Activated CD8-positive, alpha-beta memory T cell treated with anti-CD3 and anti-CD28 coated beads, Interleukin-2, amount 10 ng/mL, durations not matched to agents 7 days and 5 days (primary cell): ENCODE measurements at regions not wholly inside any gene's neighbourhood (a gene's known extent, or its start where the extent isn't known, plus 50 kb on each side); places are given as distances from the start of the nearest gene placed in this dataset.

Experiments used
- ATAC-seq: fragments of 150-1000 bp; cut with Tn5 transposase; one replicate; pipeline ENCODE4 v1.10.0; 2021; ENCODE audit warnings: moderate library complexity
- CTCF ChIA-PET: fragments of 350-600 bp; sonication (Branson Sonifier 250); formaldehyde crosslinking; loops from one replicate; lab custom pipeline; 2021; ENCODE audit warnings: antibody characterized with exemption; lab: Charles Lee
- DNase-seq: peaks from one replicate; pipeline ENCODE4 v3.0.0-alpha.2; 2020
- H3K27ac Mint-ChIP-seq: one replicate; pipeline ENCODE4 v1.8.0; 2021; ENCODE audit warnings: mild to moderate bottlenecking, mixed read lengths
- H3K27me3 Mint-ChIP-seq: one replicate; pipeline ENCODE4 v1.8.0; 2021; ENCODE audit warnings: mixed read lengths
- H3K36me3 Mint-ChIP-seq: one replicate; pipeline ENCODE4 v1.8.0; 2021; ENCODE audit warnings: mild to moderate bottlenecking, mixed read lengths
- H3K4me1 Mint-ChIP-seq: one replicate; pipeline ENCODE4 v1.8.0; 2021; ENCODE audit warnings: mixed read lengths
- H3K4me3 Mint-ChIP-seq: one replicate; pipeline ENCODE4 v1.8.0; 2021; ENCODE audit warnings: mild to moderate bottlenecking, moderate library complexity, mixed read lengths
- H3K9me3 Mint-ChIP-seq: one replicate; pipeline ENCODE4 v1.8.0; 2022; ENCODE audit warnings: low read depth, mixed read lengths

GRCh38 chr10:44818041-44818649 is 93.0 kb upstream of the TMEM72 start:
- ATAC-seq, result no peak
- Mint-ChIP-seq H3K36me3 (no peaks in the 10 kb centered on the region), H3K27me3 (no peaks in the 10 kb centered on the region), H3K9me3 (no peaks in the 10 kb centered on the region), H3K27ac (no peak overlapping the region), H3K4me3 (no peak overlapping the region), H3K4me1 (no peaks in the 10 kb centered on the region)
- CTCF ChIA-PET, result no interaction called here
- DNase-seq, result no peak

DNA sequence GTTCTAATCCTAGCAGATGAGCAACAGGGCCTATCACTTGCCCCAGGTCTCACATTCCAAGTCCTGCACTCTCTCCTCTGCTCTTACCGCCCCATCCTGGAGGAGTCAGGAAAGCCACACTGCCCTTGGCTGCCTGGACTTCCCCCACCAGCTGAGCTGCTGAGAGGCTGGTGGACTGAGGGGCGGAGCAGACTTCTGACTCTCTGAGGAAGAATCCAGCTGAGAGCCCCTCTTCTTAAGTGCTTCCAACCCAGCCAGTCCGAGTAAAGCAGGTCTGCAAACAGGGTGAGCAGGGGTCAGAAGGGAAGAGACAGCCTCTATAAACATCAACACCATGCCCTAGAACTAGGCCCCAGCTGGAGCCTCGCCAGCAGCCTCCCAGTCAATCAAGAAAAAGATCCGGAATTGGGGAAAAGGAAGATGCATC is 92.4 kb upstream of the TMEM72 start:
- Mint-ChIP-seq H3K4me1 (no peaks in the 10 kb centered on the region), H3K9me3 (no peaks in the 10 kb centered on the region), H3K36me3 (no peaks in the 10 kb centered on the region), H3K27ac (no peak overlapping the region), H3K4me3 (no peak overlapping the region), H3K27me3 (no peaks in the 10 kb centered on the region)
- CTCF ChIA-PET, result no interaction called here
- ATAC-seq (no peak), DNase-seq (no peak)

DNA sequence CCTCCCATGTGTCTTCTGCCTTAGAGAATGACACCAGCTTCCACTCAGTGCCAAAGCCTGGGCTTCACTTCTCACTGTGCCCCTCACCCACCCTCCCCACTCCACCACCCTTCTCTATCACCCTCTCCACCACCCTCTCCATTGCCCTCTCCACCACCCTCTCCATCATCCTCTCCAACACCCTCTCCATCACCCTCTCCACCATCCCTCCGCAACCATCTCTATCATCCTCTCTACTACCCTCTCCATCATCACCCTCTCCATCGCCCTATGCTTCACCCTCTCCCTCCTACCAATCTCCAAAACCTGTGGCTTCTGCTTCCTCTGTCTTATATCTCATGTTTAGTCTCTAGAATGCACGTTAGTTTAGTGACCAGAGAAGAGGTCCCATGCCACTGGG is 91.0 kb upstream of the TMEM72 start:
- Mint-ChIP-seq H3K9me3 (no peaks in the 10 kb centered on the region), H3K4me1 (no peaks in the 10 kb centered on the region), H3K36me3 (no peaks in the 10 kb centered on the region), H3K27ac (no peak overlapping the region), H3K27me3 (no peaks in the 10 kb centered on the region), H3K4me3 (no peak overlapping the region)
- CTCF ChIA-PET, result no interaction called here
- no peak for ATAC-seq
- no peak for DNase-seq

DNA sequence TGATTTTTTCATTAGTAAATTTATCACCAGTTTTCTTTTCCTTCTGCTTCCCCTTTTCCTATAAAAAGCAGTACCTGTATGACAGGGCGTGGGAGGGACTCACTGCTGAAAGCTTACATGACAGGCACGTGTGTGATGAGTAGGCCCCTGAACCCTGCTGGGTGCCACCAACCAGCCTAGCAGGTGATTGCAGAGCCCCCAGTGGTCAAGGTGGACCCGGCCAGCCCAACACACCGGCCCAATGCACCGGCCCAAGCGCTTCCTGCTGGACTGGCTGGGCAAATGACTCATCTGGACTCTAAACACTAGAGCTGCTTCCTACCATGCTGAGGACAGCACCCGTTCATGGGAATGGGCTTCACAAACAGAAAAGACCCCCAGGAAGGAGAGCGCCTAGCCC is 89.8 kb upstream of the TMEM72 start:
- ATAC-seq, result no peak
- H3K36me3 Mint-ChIP-seq, result no peaks in the 10 kb centered on the region
- no peaks in the 10 kb centered on the region for H3K9me3 Mint-ChIP-seq
- CTCF ChIA-PET, result no interaction called here
- no peaks in the 10 kb centered on the region for H3K4me1 Mint-ChIP-seq
- no peaks in the 10 kb centered on the region for H3K27me3 Mint-ChIP-seq
- no peak for DNase-seq
- H3K27ac Mint-ChIP-seq, result no peak overlapping the region
- no peak overlapping the region for H3K4me3 Mint-ChIP-seq

- no peak overlapping the region for H3K27ac Mint-ChIP-seq
- no peak for ATAC-seq
Measured at GRCh38 chr10:44822349-44822748, 88.8 kb upstream of the TMEM72 start.

GRCh38 chr10:44822966-44823365 is 88.2 kb upstream of the TMEM72 start:
- Mint-ChIP-seq H3K4me1 (no peaks in the 10 kb centered on the region), H3K36me3 (no peaks in the 10 kb centered on the region), H3K27ac (no peak overlapping the region), H3K27me3 (no peaks in the 10 kb centered on the region), H3K9me3 (no peaks in the 10 kb centered on the region), H3K4me3 (no peak overlapping the region)
- CTCF ChIA-PET, result no interaction called here
- DNase-seq (no peak), ATAC-seq (no peak)

More at GRCh38 chr10:44822349-44822748, 88.8 kb upstream of the TMEM72 start:
- Mint-ChIP-seq H3K4me3 (no peak overlapping the region), H3K36me3 (no peaks in the 10 kb centered on the region), H3K27me3 (no peaks in the 10 kb centered on the region), H3K4me1 (no peaks in the 10 kb centered on the region), H3K9me3 (no peaks in the 10 kb centered on the region)
- no peak for DNase-seq
- CTCF ChIA-PET, result no interaction called here

GRCh38 chr10:44824607-44825006 is 86.5 kb upstream of the TMEM72 start:
- Mint-ChIP-seq H3K36me3 (no peaks in the 10 kb centered on the region), H3K27me3 (no peaks in the 10 kb centered on the region), H3K4me3 (no peak overlapping the region), H3K4me1 (no peaks in the 10 kb centered on the region), H3K9me3 (no peaks in the 10 kb centered on the region), H3K27ac (no peak overlapping the region)
- ATAC-seq (no peak), DNase-seq (no peak)
- CTCF ChIA-PET, result interaction anchor here (0.7 kb wide), 1 partner anchor 1694 kb away, joined by 3 read pairs; no protein-coding TSS in a partner anchor

DNA sequence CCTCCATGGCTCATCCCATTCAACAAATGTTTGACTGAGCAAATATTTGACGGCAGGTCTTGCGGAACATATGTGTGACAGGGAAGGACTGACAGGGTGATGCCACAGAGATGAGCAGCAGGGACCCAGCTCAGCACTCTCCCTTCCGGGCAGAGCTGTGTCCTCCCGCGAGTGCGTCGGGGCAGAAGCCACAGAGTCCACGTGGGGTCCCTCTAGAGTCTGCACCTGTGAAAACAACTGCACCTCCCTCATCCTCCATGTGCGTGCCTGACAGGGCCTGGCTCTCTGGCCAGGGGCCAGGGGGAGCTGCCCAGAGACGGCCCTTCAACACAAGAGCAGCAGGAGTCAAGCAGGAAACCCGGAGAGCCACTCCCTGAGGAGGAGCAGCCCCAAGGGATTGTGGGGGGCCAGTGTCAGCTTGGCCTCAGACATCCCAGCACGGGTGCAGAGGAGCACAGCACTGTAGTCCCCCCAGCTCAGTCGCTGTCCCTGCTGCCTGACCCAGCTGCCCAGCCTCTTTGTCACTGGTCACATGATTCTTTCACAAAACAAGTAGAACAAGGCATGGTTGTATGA is 83.6 kb upstream of the TMEM72 start:
- H3K27me3 Mint-ChIP-seq, result no peaks in the 10 kb centered on the region
- H3K4me3 Mint-ChIP-seq, result no peak overlapping the region
- no peak overlapping the region for H3K27ac Mint-ChIP-seq
- no peak for ATAC-seq
- DNase-seq, result no peak
- no peaks in the 10 kb centered on the region for H3K4me1 Mint-ChIP-seq
- no peaks in the 10 kb centered on the region for H3K36me3 Mint-ChIP-seq
- CTCF ChIA-PET, result no interaction called here
- H3K9me3 Mint-ChIP-seq, result no peaks in the 10 kb centered on the region

DNA sequence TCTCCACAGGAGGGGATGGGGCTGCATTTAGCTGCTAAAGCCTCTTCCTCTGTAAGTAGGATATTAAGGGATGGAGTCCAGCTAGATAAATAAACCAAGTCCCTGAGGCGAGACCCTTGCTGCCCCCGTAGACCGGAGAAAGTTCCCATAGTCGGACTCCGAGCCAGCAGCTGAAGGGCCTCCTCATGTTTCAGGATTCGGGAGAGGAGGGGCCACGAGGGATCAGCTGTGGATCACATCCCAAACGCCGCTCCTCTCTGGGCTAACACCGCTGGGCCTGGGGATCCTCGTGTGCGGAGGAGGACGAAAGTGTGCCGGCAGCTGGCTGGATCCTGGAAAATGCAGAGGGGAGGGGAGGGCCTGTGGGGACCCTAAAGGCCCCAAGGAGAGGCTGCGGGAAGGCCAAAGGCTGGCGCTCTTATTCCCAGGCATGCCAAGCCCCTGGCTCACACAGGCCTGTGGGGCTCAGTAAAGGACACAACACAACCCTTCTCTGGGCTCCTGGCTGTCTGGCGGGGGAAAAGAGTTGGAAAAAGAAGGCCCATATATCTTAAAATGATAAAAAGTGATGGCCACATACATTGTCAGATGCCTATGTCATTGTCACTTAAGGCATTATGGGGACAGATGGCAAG is 82.5 kb upstream of the TMEM72 start:
- no peaks in the 10 kb centered on the region for H3K36me3 Mint-ChIP-seq
- no peaks in the 10 kb centered on the region for H3K9me3 Mint-ChIP-seq
- H3K4me3 Mint-ChIP-seq, result no peak overlapping the region
- no peaks in the 10 kb centered on the region for H3K4me1 Mint-ChIP-seq
- CTCF ChIA-PET, result no interaction called here
- H3K27me3 Mint-ChIP-seq, result no peaks in the 10 kb centered on the region
- DNase-seq, result no peak
- ATAC-seq, result no peak
- no peak overlapping the region for H3K27ac Mint-ChIP-seq

DNA sequence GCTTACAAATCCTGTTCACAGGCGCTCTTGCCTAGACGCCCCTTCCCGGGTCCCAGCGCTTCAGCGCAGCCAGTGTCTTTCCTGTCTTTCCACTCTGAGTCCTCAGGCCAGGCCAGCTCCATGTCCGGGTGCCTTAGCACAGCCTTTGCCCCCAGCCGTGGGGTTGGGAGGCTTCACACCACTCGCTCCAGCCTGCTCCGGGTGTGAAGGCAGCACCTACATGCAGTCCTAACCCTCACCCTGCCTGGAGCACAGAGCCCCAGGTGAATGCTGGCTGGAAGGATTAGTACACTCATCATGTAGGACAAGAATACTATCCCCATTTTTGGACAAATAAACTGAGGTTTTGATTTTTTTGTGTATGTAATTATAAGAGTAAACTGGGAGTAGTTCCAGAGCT is 81.7 kb upstream of the TMEM72 start:
- no peak for DNase-seq
- Mint-ChIP-seq H3K27me3 (no peaks in the 10 kb centered on the region), H3K9me3 (no peaks in the 10 kb centered on the region), H3K4me3 (no peak overlapping the region), H3K4me1 (no peaks in the 10 kb centered on the region), H3K27ac (no peak overlapping the region), H3K36me3 (no peaks in the 10 kb centered on the region)
- CTCF ChIA-PET, result no interaction called here
- no peak for ATAC-seq

DNA sequence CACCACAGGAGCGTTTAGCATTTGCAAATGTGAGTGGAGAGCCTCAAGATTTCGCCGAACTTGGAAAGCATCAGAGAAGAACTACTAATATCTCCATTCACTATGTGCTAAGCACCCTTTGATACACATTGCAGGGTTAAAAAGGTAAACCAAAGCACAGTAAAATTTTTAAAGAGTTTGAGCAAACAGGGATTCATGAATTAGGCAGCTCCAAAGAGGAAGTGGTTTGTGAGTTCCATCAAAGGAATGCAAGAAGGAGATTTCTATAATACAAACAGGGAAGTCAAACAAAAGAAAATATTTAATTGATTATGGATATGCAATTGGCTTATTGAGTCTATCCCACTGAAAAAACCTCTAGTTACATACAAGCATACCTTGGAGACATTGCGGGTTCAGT is 81.1 kb upstream of the TMEM72 start:
- Mint-ChIP-seq H3K4me1 (no peaks in the 10 kb centered on the region), H3K36me3 (no peaks in the 10 kb centered on the region), H3K9me3 (no peaks in the 10 kb centered on the region), H3K27me3 (no peaks in the 10 kb centered on the region), H3K4me3 (no peak overlapping the region), H3K27ac (no peak overlapping the region)
- CTCF ChIA-PET, result no interaction called here
- DNase-seq (no peak), ATAC-seq (no peak)

- Mint-ChIP-seq H3K27me3 (no peaks in the 10 kb centered on the region), H3K36me3 (no peaks in the 10 kb centered on the region), H3K27ac (no peak overlapping the region), H3K4me3 (no peak overlapping the region), H3K9me3 (no peaks in the 10 kb centered on the region), H3K4me1 (no peaks in the 10 kb centered on the region)
- CTCF ChIA-PET, result no interaction called here
- ATAC-seq, result no peak
- DNase-seq, result no peak
Measured at GRCh38 chr10:44831581-44831980, 79.6 kb upstream of the TMEM72 start.

DNA sequence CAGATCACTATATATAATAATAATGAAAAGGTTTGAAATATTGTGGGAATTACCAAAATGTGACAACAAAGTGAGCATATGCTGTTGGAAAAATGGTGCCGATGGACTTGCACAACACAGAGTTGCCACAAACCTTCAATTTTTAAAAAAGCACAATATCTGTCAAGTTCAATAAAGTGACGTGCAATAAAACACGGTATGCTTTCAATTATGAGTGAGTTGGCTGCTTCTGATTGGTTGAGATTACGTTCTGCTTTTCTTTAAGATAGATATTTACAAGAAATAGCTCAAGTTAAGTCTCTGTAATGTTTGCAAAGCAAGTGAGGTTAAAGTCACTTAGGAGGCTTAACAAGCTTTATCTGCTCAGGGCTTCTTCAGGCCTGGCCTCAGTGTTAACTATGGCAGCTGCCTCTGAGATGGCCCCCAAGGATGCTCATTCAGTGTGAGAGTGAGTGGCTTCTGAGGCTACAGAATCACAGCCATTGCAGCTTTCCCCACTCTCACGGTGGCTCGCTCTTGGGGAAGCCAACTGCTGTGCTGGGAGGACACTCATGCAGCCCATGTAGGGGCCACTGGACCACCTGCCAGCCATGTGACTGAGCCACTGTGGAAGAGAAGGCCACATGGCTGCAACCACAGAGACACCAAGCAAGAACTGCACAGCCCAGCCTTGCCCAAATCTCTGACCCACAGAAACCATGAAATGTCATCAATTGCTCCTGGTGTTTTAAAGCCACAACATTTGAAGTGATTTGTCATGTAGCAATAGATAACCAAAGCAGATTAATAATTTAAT is 78.3 kb upstream of the TMEM72 start:
- Mint-ChIP-seq H3K36me3 (no peaks in the 10 kb centered on the region), H3K4me3 (no peak overlapping the region), H3K9me3 (no peaks in the 10 kb centered on the region), H3K4me1 (no peaks in the 10 kb centered on the region), H3K27me3 (peaks cover 2% of the 10 kb centered on the region), H3K27ac (no peak overlapping the region)
- DNase-seq, result no peak
- ATAC-seq, result no peak
- CTCF ChIA-PET, result no interaction called here

GRCh38 chr10:44834131-44834530 is 77.0 kb upstream of the TMEM72 start:
- Mint-ChIP-seq H3K27ac (no peak overlapping the region), H3K4me3 (no peak overlapping the region), H3K36me3 (no peaks in the 10 kb centered on the region), H3K27me3 (peaks cover 2% of the 10 kb centered on the region), H3K9me3 (no peaks in the 10 kb centered on the region), H3K4me1 (no peaks in the 10 kb centered on the region)
- no peak for ATAC-seq
- no peak for DNase-seq
- CTCF ChIA-PET, result no interaction called here
